Epithelial cell of prostate (primary cell): ENCODE measurements at regions not wholly inside any gene's neighbourhood (a gene's known extent, or its start where the extent isn't known, plus 50 kb on each side); places are given as distances from the start of the nearest gene placed in this dataset.

Source experiments
- DNase-seq: peaks from one replicate; pipeline ENCODE4 v3.0.0-alpha.2; 2011; ENCODE audit warnings: low read depth, low spot score
- H3K27ac ChIP-seq: fragments of 450-650 bp; 2 replicates; pipeline ENCODE4 v1.5.1; 2017; ENCODE audit warnings: mild to moderate bottlenecking

GRCh38 chr2:234550511-234551107 lies 53.7 kb upstream of the ARL4C start:
- DNase-seq = peak; percentile 10
- H3K27ac ChIP-seq = no peak overlapping the region

- H3K27ac ChIP-seq = no peak overlapping the region
- DNase-seq = no peak
Observed at GRCh38 chr2:234550056-234550455, 53.2 kb upstream of the ARL4C start.

- no peak for DNase-seq
- H3K27ac ChIP-seq = no peak overlapping the region
Observed at GRCh38 chr2:234548695-234549420, 52.0 kb upstream of the ARL4C start.

- DNase-seq = no peak
- H3K27ac ChIP-seq = no peak overlapping the region
Observed at GRCh38 chr2:234546770-234547169, 49.9 kb upstream of the ARL4C start.
